GM23338 (cell line): ENCODE measurements at regions not wholly inside any gene's neighbourhood (a gene's known extent, or its start where the extent isn't known, plus 50 kb on each side); places are given as distances from the start of the nearest gene placed in this dataset.

Source experiments
- ATAC-seq: fragments of 200-7000 bp; cut with Tn5 transposase; 3 replicates; pipeline ENCODE4 v1.9.1; 2020
- DNase-seq: peaks from one replicate; pipeline ENCODE4 v3.0.0-alpha.2; 2015; ENCODE audit warnings: low spot score
- H2AFZ ChIP-seq: fragments of 200-600 bp; sonication (generic); 2 replicates; pipeline ENCODE4 v1.8.0; 2016; ENCODE audit warnings: antibody characterized with exemption, mild to moderate bottlenecking, moderate library complexity
- H3F3A ChIP-seq: fragments of 200-600 bp; sonication (generic); replicated peaks from 2 replicates; pipeline ENCODE4 v1.8.0; 2017; ENCODE audit warnings: antibody characterized with exemption, mixed run types, low read depth
- H3K27ac ChIP-seq: fragments of 200-600 bp; sonication (generic); 2 replicates; pipeline ENCODE4 v1.6.1; 2016; ENCODE audit warnings: low read depth
- H3K27me3 ChIP-seq: fragments of 200-600 bp; sonication (generic); 2 replicates; pipeline ENCODE4 v1.8.0; 2016; ENCODE audit warnings: mild to moderate bottlenecking, mixed run types, moderate library complexity; ENCODE audit not compliant: insufficient read depth
- H3K36me3 ChIP-seq: fragments of 200-600 bp; sonication (generic); 2 replicates; pipeline ENCODE4 v1.8.0; 2016; ENCODE audit warnings: mild to moderate bottlenecking; ENCODE audit not compliant: insufficient read depth
- H3K4me1 ChIP-seq: fragments of 200-600 bp; sonication (generic); 2 replicates; pipeline ENCODE4 v1.8.0; 2016; ENCODE audit warnings: mild to moderate bottlenecking, moderate library complexity; ENCODE audit not compliant: insufficient read depth
- H3K4me2 ChIP-seq: fragments of 200-600 bp; sonication (generic); 2 replicates; pipeline ENCODE4 v1.7.1; 2017; ENCODE audit warnings: mixed run types
- H3K4me3 ChIP-seq: fragments of 200-600 bp; sonication (generic); 2 replicates; pipeline ENCODE4 v1.6.1; 2016; ENCODE audit warnings: mixed run types
- H3K79me2 ChIP-seq: fragments of 200-600 bp; sonication (generic); replicated peaks from 2 replicates; pipeline ENCODE4 v1.8.0; 2017; ENCODE audit warnings: mild to moderate bottlenecking; ENCODE audit not compliant: insufficient read depth
- H3K9me2 ChIP-seq: fragments of 200-600 bp; sonication (generic); 2 replicates; pipeline ENCODE4 v1.8.0; 2017; ENCODE audit not compliant: insufficient read depth
- H4K20me1 ChIP-seq: fragments of 200-600 bp; sonication (generic); replicated peaks from 2 replicates; pipeline ENCODE4 v1.8.0; 2017; ENCODE audit warnings: mild to moderate bottlenecking; ENCODE audit not compliant: insufficient read depth
- H3K27ac Mint-ChIP-seq: 2 replicates; pipeline ENCODE4 v1.8.0; 2020; ENCODE audit warnings: inconsistent platforms, mild to moderate bottlenecking, moderate library complexity, mixed read lengths
- H3K27me3 Mint-ChIP-seq: 3 replicates; pipeline ENCODE4 v1.8.0; 2022; ENCODE audit warnings: low read depth, mild to moderate bottlenecking, moderate library complexity, mixed read lengths, inconsistent platforms; ENCODE audit not compliant: insufficient read depth, poor library complexity
- H3K36me3 Mint-ChIP-seq: 3 replicates; pipeline ENCODE4 v1.8.0; 2021; ENCODE audit warnings: low read depth, mild to moderate bottlenecking, inconsistent platforms, moderate library complexity, mixed read lengths
- H3K4me1 Mint-ChIP-seq: 3 replicates; pipeline ENCODE4 v1.8.0; 2020; ENCODE audit warnings: mild to moderate bottlenecking, inconsistent platforms, mixed read lengths
- H3K4me3 Mint-ChIP-seq: 3 replicates; pipeline ENCODE4 v1.8.0; 2021; ENCODE audit warnings: moderate library complexity, mild to moderate bottlenecking, inconsistent platforms, mixed read lengths
- H3K9me3 Mint-ChIP-seq: 3 replicates; pipeline ENCODE4 v1.8.0; 2020; ENCODE audit warnings: moderate library complexity, mild to moderate bottlenecking, inconsistent platforms, mixed read lengths
- EZH2phosphoT487 ChIP-seq: fragments of 200-600 bp; sonication (generic); IDR thresholded peaks from one replicate; pipeline ENCODE4 v1.8.1; 2018; ENCODE audit warnings: antibody characterized with exemption; ENCODE audit not compliant: unreplicated experiment
- JUNB ChIP-seq: IDR thresholded peaks from one replicate; pipeline ENCODE4 v1.6.1; 2016; ENCODE audit warnings: antibody characterized with exemption; ENCODE audit not compliant: unreplicated experiment
- POLR2AphosphoS5 ChIP-seq: IDR thresholded peaks from 2 replicates; pipeline ENCODE4 v1.6.1; 2016; ENCODE audit warnings: antibody characterized with exemption, low read depth
- STAT1 ChIP-seq: IDR thresholded peaks from one replicate; pipeline ENCODE4 v1.6.1; 2016; ENCODE audit warnings: antibody characterized with exemption; ENCODE audit not compliant: unreplicated experiment
- ZNF331 ChIP-seq: fragments of 250-450 bp; sonication (Bioruptor Pico); IDR thresholded peaks from 2 replicates; pipeline ENCODE4 v1.5.0; 2020; ENCODE audit warnings: low read depth, mild to moderate bottlenecking, moderate library complexity
- TF ChIP-seq, protein P1 (sequence below): IDR thresholded peaks from one replicate; pipeline ENCODE4 v1.6.1; 2018; ENCODE audit warnings: antibody characterized with exemption; ENCODE audit not compliant: unreplicated experiment
- TF ChIP-seq, protein P2 (sequence below): fragments of 250-450 bp; sonication (Bioruptor Pico); IDR thresholded peaks from 2 replicates; pipeline ENCODE4 v1.5.0; 2020; ENCODE audit warnings: mild to moderate bottlenecking, moderate library complexity

DNA sequence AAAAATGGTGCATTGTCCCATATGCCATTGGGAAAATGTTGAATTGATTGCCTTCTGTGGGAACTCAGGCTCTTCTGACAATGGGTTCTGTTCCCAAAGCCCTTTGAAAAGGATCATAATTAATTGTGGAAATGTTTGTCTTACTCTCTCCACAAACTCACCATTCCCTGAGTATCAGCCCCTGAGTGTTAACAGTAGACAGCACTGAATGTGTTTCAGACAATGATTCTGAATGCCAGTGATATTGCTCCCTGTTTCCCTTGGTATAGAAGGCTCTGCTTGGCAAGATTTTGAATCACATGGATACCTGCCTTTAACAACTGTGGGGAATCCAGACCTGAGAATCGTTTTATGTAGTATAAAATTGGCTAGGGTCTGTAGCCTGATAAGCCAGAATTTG lies 1096.8 kb downstream of the ADGRL2 start:
- Histone ChIP-seq H3K9me2 (peaks cover 3% of the 10 kb centered on the region; the same call in 1 of the 2 replicates), H3K36me3 (no peaks in the 10 kb centered on the region), H3K4me3 (no peak overlapping the region), H3K27ac (no peak overlapping the region), H3K4me1 (no peaks in the 10 kb centered on the region), H4K20me1 (no peaks in the 10 kb centered on the region), H3F3A (no peaks in the 10 kb centered on the region), H2AFZ (no peak overlapping the region), H3K4me2 (no peak overlapping the region), H3K27me3 (no peaks in the 10 kb centered on the region), H3K79me2 (no peaks in the 10 kb centered on the region)
- Mint-ChIP-seq H3K4me3 (no peak overlapping the region), H3K36me3 (no peaks in the 10 kb centered on the region), H3K4me1 (no peaks in the 10 kb centered on the region), H3K27ac (no peak overlapping the region), H3K9me3 (no peaks in the 10 kb centered on the region), H3K27me3 (peaks cover 2% of the 10 kb centered on the region)
- TF ChIP-seq STAT1 (no peak), JUNB (no peak), EZH2phosphoT487 (no peak), POLR2AphosphoS5 (no peak), ZNF331 (CRISPR knock-in tag) (no peak)
- TF ChIP-seq, protein P1, sequence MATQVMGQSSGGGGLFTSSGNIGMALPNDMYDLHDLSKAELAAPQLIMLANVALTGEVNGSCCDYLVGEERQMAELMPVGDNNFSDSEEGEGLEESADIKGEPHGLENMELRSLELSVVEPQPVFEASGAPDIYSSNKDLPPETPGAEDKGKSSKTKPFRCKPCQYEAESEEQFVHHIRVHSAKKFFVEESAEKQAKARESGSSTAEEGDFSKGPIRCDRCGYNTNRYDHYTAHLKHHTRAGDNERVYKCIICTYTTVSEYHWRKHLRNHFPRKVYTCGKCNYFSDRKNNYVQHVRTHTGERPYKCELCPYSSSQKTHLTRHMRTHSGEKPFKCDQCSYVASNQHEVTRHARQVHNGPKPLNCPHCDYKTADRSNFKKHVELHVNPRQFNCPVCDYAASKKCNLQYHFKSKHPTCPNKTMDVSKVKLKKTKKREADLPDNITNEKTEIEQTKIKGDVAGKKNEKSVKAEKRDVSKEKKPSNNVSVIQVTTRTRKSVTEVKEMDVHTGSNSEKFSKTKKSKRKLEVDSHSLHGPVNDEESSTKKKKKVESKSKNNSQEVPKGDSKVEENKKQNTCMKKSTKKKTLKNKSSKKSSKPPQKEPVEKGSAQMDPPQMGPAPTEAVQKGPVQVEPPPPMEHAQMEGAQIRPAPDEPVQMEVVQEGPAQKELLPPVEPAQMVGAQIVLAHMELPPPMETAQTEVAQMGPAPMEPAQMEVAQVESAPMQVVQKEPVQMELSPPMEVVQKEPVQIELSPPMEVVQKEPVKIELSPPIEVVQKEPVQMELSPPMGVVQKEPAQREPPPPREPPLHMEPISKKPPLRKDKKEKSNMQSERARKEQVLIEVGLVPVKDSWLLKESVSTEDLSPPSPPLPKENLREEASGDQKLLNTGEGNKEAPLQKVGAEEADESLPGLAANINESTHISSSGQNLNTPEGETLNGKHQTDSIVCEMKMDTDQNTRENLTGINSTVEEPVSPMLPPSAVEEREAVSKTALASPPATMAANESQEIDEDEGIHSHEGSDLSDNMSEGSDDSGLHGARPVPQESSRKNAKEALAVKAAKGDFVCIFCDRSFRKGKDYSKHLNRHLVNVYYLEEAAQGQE: no peak
- TF ChIP-seq, protein P2, sequence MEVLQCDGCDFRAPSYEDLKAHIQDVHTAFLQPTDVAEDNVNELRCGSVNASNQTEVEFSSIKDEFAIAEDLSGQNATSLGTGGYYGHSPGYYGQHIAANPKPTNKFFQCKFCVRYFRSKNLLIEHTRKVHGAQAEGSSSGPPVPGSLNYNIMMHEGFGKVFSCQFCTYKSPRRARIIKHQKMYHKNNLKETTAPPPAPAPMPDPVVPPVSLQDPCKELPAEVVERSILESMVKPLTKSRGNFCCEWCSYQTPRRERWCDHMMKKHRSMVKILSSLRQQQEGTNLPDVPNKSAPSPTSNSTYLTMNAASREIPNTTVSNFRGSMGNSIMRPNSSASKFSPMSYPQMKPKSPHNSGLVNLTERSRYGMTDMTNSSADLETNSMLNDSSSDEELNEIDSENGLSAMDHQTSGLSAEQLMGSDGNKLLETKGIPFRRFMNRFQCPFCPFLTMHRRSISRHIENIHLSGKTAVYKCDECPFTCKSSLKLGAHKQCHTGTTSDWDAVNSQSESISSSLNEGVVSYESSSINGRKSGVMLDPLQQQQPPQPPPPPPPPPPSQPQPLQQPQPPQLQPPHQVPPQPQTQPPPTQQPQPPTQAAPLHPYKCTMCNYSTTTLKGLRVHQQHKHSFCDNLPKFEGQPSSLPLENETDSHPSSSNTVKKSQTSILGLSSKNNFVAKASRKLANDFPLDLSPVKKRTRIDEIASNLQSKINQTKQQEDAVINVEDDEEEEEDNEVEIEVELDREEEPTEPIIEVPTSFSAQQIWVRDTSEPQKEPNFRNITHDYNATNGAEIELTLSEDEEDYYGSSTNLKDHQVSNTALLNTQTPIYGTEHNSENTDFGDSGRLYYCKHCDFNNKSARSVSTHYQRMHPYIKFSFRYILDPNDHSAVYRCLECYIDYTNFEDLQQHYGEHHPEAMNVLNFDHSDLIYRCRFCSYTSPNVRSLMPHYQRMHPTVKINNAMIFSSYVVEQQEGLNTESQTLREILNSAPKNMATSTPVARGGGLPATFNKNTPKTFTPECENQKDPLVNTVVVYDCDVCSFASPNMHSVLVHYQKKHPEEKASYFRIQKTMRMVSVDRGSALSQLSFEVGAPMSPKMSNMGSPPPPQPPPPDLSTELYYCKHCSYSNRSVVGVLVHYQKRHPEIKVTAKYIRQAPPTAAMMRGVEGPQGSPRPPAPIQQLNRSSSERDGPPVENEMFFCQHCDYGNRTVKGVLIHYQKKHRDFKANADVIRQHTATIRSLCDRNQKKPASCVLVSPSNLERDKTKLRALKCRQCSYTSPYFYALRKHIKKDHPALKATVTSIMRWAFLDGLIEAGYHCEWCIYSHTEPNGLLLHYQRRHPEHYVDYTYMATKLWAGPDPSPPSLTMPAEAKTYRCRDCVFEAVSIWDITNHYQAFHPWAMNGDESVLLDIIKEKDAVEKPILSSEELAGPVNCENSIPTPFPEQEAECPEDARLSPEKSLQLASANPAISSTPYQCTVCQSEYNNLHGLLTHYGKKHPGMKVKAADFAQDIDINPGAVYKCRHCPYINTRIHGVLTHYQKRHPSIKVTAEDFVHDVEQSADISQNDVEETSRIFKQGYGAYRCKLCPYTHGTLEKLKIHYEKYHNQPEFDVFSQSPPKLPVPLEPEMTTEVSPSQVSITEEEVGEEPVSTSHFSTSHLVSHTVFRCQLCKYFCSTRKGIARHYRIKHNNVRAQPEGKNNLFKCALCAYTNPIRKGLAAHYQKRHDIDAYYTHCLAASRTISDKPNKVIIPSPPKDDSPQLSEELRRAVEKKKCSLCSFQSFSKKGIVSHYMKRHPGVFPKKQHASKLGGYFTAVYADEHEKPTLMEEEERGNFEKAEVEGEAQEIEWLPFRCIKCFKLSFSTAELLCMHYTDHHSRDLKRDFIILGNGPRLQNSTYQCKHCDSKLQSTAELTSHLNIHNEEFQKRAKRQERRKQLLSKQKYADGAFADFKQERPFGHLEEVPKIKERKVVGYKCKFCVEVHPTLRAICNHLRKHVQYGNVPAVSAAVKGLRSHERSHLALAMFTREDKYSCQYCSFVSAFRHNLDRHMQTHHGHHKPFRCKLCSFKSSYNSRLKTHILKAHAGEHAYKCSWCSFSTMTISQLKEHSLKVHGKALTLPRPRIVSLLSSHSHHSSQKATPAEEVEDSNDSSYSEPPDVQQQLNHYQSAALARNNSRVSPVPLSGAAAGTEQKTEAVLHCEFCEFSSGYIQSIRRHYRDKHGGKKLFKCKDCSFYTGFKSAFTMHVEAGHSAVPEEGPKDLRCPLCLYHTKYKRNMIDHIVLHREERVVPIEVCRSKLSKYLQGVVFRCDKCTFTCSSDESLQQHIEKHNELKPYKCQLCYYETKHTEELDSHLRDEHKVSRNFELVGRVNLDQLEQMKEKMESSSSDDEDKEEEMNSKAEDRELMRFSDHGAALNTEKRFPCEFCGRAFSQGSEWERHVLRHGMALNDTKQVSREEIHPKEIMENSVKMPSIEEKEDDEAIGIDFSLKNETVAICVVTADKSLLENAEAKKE (CRISPR knock-in tag): no peak
- ATAC-seq: no peak
- DNase-seq: no peak
